Trophoblast cell (in vitro differentiated cells and primary cell): ENCODE measurements at regions not wholly inside any gene's neighbourhood (a gene's known extent, or its start where the extent isn't known, plus 50 kb on each side); places are given as distances from the start of the nearest gene placed in this dataset.

ENCODE experiments used
- DNase-seq, 2 donors: peaks; one replicate each; pipeline ENCODE4 v3.0.0-alpha.2; 2016
- H2AFZ ChIP-seq: 2 replicates; pipeline ENCODE4 v1.6.1; 2013; ENCODE audit warnings: low read length, moderate library complexity, mild to moderate bottlenecking; ENCODE audit not compliant: insufficient read depth, poor library complexity
- H2AK5ac ChIP-seq: 2 replicates; pipeline ENCODE4 v1.6.1; 2013; ENCODE audit warnings: mild to moderate bottlenecking, low read length
- H2BK120ac ChIP-seq: 2 replicates; pipeline ENCODE4 v1.6.1; 2013; ENCODE audit warnings: low read length, mild to moderate bottlenecking, moderate library complexity; ENCODE audit not compliant: insufficient read depth, poor library complexity
- H2BK12ac ChIP-seq: 2 replicates; pipeline ENCODE4 v1.6.1; 2013; ENCODE audit warnings: mild to moderate bottlenecking, low read length, moderate library complexity
- H2BK5ac ChIP-seq: 2 replicates; pipeline ENCODE4 v1.6.1; 2013; ENCODE audit warnings: low read length, low read depth, moderate library complexity, mild to moderate bottlenecking; ENCODE audit not compliant: poor library complexity
- H3K14ac ChIP-seq: 2 replicates; pipeline ENCODE4 v1.6.1; 2013; ENCODE audit warnings: mild to moderate bottlenecking, low read length
- H3K18ac ChIP-seq: 2 replicates; pipeline ENCODE4 v1.6.1; 2013; ENCODE audit warnings: mild to moderate bottlenecking, low read length
- H3K23ac ChIP-seq: 2 replicates; pipeline ENCODE4 v1.6.1; 2013; ENCODE audit warnings: low read length
- H3K27ac ChIP-seq: 2 replicates; pipeline ENCODE4 v1.5.1; 2013; ENCODE audit warnings: low read depth, mild to moderate bottlenecking, inconsistent platforms, low read length, moderate library complexity
- H3K27me3 ChIP-seq: 2 replicates; pipeline ENCODE4 v1.6.1; 2013; ENCODE audit warnings: inconsistent platforms, mild to moderate bottlenecking, low read length, moderate library complexity; ENCODE audit not compliant: insufficient read depth
- H3K36me3 ChIP-seq, 2 experiments: 1 replicate in 1 of 2; 2 replicates in 1 of 2; pipeline ENCODE4 v1.6.1; 2013; ENCODE audit warnings: low read length in 2 of 2, mild to moderate bottlenecking in 2 of 2, moderate library complexity in 1 of 2; ENCODE audit not compliant: insufficient read depth in 2 of 2, control insufficient read depth in 1 of 2
- H3K4ac ChIP-seq: 2 replicates; pipeline ENCODE4 v1.6.1; 2013; ENCODE audit warnings: low read depth, mild to moderate bottlenecking, low read length, moderate library complexity
- H3K4me1 ChIP-seq, 2 experiments: 1 replicate in 1 of 2; 2 replicates in 1 of 2; pipeline ENCODE4 v1.6.1; 2013; ENCODE audit warnings: low read length in 2 of 2, mild to moderate bottlenecking in 2 of 2, moderate library complexity in 1 of 2; ENCODE audit not compliant: insufficient read depth in 2 of 2, control insufficient read depth in 1 of 2
- H3K4me2 ChIP-seq: 2 replicates; pipeline ENCODE4 v1.6.1; 2013; ENCODE audit warnings: inconsistent platforms, mild to moderate bottlenecking, low read length, moderate library complexity
- H3K4me3 ChIP-seq: 2 replicates; pipeline ENCODE4 v1.5.1; 2013; ENCODE audit warnings: mild to moderate bottlenecking, low read depth, low read length, inconsistent platforms
- H3K79me1 ChIP-seq: one replicate; pipeline ENCODE4 v1.6.1; 2013; ENCODE audit warnings: low read length
- H3K79me2 ChIP-seq: 2 replicates; pipeline ENCODE4 v1.6.1; 2013; ENCODE audit warnings: low read length, mild to moderate bottlenecking; ENCODE audit not compliant: control insufficient read depth, insufficient read depth, poor library complexity
- H3K9ac ChIP-seq: 2 replicates; pipeline ENCODE4 v1.6.1; 2013; ENCODE audit warnings: mild to moderate bottlenecking, low read length
- H3K9me3 ChIP-seq: 2 replicates; pipeline ENCODE4 v1.6.1; 2013; ENCODE audit warnings: low read depth, mild to moderate bottlenecking, control low read depth, inconsistent platforms, low read length; ENCODE audit not compliant: insufficient read depth
- H4K12ac ChIP-seq: 2 replicates; pipeline ENCODE4 v1.6.1; 2013; ENCODE audit warnings: low read depth, mild to moderate bottlenecking, low read length, moderate library complexity
- H4K8ac ChIP-seq: 2 replicates; pipeline ENCODE4 v1.6.1; 2013; ENCODE audit warnings: low read depth, mild to moderate bottlenecking, low read length, moderate library complexity
- H4K91ac ChIP-seq: one replicate; pipeline ENCODE4 v1.6.1; 2013; ENCODE audit warnings: low read depth, mild to moderate bottlenecking, low read length, moderate library complexity
- WGBS: extraction: QIAGEN DNeasy Blood & Tissue Kit; methylation state at CpG from one replicate; pipeline ENCODE4 v1.1.7; 2013; ENCODE audit warnings: missing lambda C conversion rate; ENCODE audit not compliant: insufficient read length, insufficient coverage; ENCODE audit errors: extremely low coverage; 5-methylcytosine and 5-hydroxymethylcytosine counted together

- Histone ChIP-seq H3K4me2 (no peak overlapping the region), H3K9ac (no peak overlapping the region), H2BK5ac (no peak overlapping the region), H4K12ac (no peak overlapping the region), H2BK12ac (no peak overlapping the region), H3K27me3 (no peaks in the 10 kb centered on the region), H2AFZ (no peak overlapping the region), H3K18ac (no peak overlapping the region), H3K79me1 (no peaks in the 10 kb centered on the region), H3K23ac (no peak overlapping the region), H3K79me2 (no peaks in the 10 kb centered on the region), H3K36me3 (no peaks in the 10 kb centered on the region), H2BK120ac (no peak overlapping the region), H2AK5ac (no peak overlapping the region), H4K8ac (no peak overlapping the region), H3K27ac (no peak overlapping the region), H3K4me3 (no peak overlapping the region), H3K9me3 (peaks cover 2% of the 10 kb centered on the region), H3K14ac (no peak overlapping the region), H4K91ac (no peak overlapping the region), H3K4me1 (no peaks in the 10 kb centered on the region), H3K4ac (no peak overlapping the region)
- peak; percentile 55 to 57 for DNase-seq
- WGBS, result no CpG with 5 or more reads among the region's 13 CpGs
Observed at GRCh38 chr17:5883775-5884665, 186.2 kb upstream of the WSCD1 start.

- Histone ChIP-seq H3K4me2 (no peak overlapping the region), H2BK120ac (no peak overlapping the region), H2BK5ac (no peak overlapping the region), H3K14ac (no peak overlapping the region), H3K36me3 (no peaks in the 10 kb centered on the region), H3K79me1 (no peaks in the 10 kb centered on the region), H4K91ac (no peak overlapping the region), H2AK5ac (no peak overlapping the region), H3K4me3 (no peak overlapping the region), H3K9me3 (peaks cover 2% of the 10 kb centered on the region), H4K12ac (no peak overlapping the region), H2BK12ac (no peak overlapping the region), H3K18ac (no peak overlapping the region), H3K4me1 (no peaks in the 10 kb centered on the region), H2AFZ (no peak overlapping the region), H3K4ac (no peak overlapping the region), H3K79me2 (no peaks in the 10 kb centered on the region), H3K23ac (no peak overlapping the region), H4K8ac (no peak overlapping the region), H3K9ac (no peak overlapping the region), H3K27ac (no peak overlapping the region), H3K27me3 (no peaks in the 10 kb centered on the region)
- WGBS, result no CpG with 5 or more reads among the region's 4 CpGs
- no peak for DNase-seq
Observed at GRCh38 chr17:5885336-5885735, 184.8 kb upstream of the WSCD1 start.

GRCh38 chr17:5888811-5889210 lies 181.4 kb upstream of the WSCD1 start:
- H3K36me3 ChIP-seq, result no peaks in the 10 kb centered on the region
- no peak overlapping the region for H2BK120ac ChIP-seq
- H3K23ac ChIP-seq, result no peak overlapping the region
- H3K79me2 ChIP-seq, result no peaks in the 10 kb centered on the region
- no peak overlapping the region for H3K14ac ChIP-seq
- no peak for DNase-seq
- H4K91ac ChIP-seq, result no peak overlapping the region
- no peak overlapping the region for H3K9ac ChIP-seq
- H4K8ac ChIP-seq, result no peak overlapping the region
- H2AFZ ChIP-seq, result no peak overlapping the region
- no peak overlapping the region for H3K4me2 ChIP-seq
- no peak overlapping the region for H2BK12ac ChIP-seq
- no peak overlapping the region for H3K27ac ChIP-seq
- WGBS, result no CpG with 5 or more reads among the region's 2 CpGs
- no peaks in the 10 kb centered on the region for H3K27me3 ChIP-seq
- no peak overlapping the region for H4K12ac ChIP-seq
- H3K79me1 ChIP-seq, result no peaks in the 10 kb centered on the region
- no peak overlapping the region for H2AK5ac ChIP-seq
- H3K18ac ChIP-seq, result no peak overlapping the region
- no peak overlapping the region for H2BK5ac ChIP-seq
- no peak overlapping the region for H3K4me3 ChIP-seq
- H3K4ac ChIP-seq, result no peak overlapping the region
- H3K9me3 ChIP-seq, result peaks cover 1% of the 10 kb centered on the region
- no peaks in the 10 kb centered on the region for H3K4me1 ChIP-seq

DNA sequence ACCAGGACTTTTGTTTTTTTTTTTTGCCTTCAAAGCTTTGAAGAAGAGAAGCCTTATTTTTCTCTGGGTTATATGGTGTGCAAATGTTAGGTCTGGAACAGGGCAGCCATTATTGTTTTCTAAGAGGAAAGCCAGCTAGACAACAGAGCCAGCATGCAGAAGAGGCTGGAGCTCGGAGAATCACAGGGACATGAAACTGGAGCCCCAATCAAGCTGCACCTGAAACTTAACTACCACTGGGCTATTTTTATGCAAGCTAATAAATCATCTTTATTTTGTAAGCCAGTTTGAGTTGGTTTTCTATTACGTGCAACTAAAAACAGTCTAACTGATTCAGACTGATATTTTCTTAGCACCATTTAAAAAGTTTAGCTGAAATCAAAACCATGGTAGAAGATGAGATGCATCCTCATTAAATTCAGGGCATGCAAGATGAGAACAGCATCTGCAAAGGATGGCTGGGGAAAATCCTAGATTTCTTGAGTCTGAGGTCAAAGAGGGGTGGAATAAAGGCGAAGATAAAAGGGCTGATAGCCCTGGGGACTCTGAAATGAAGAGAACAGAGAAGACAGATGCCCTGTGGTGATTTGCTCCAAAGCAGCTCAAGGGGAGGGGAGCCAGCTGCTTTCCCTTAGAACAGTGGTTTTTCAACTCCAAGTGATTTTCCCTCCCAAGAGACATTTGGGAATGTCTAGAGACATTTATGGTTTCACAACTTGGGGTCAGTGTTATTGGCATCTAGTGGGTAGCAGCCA lies 177.1 kb upstream of the WSCD1 start:
- H3K18ac ChIP-seq, result no peak overlapping the region
- no peak overlapping the region for H2AFZ ChIP-seq
- no peaks in the 10 kb centered on the region for H3K79me2 ChIP-seq
- DNase-seq, result no peak
- H3K4me2 ChIP-seq, result no peak overlapping the region
- H4K91ac ChIP-seq, result no peak overlapping the region
- H3K27ac ChIP-seq, result no peak overlapping the region
- H3K14ac ChIP-seq, result no peak overlapping the region
- no peak overlapping the region for H3K23ac ChIP-seq
- H3K9ac ChIP-seq, result no peak overlapping the region
- no peak overlapping the region for H2BK12ac ChIP-seq
- no peak overlapping the region for H4K8ac ChIP-seq
- H3K36me3 ChIP-seq, result no peaks in the 10 kb centered on the region
- peaks cover 4% of the 10 kb centered on the region for H3K9me3 ChIP-seq
- H3K4me1 ChIP-seq, result no peaks in the 10 kb centered on the region
- H3K4me3 ChIP-seq, result no peak overlapping the region
- H2AK5ac ChIP-seq, result no peak overlapping the region
- H4K12ac ChIP-seq, result no peak overlapping the region
- H2BK120ac ChIP-seq, result no peak overlapping the region
- H2BK5ac ChIP-seq, result no peak overlapping the region
- H3K27me3 ChIP-seq, result no peaks in the 10 kb centered on the region
- H3K79me1 ChIP-seq, result no peaks in the 10 kb centered on the region
- H3K4ac ChIP-seq, result no peak overlapping the region
- WGBS, result no CpG with 5 or more reads among the region's 3 CpGs
